Mucosa of gallbladder (tissue), 1 donor: ENCODE measurements at regions not wholly inside any gene's neighbourhood (a gene's known extent, or its start where the extent isn't known, plus 50 kb on each side); places are given as distances from the start of the nearest gene placed in this dataset.
"Not testable (repeated sequence)": the region's sequence is repeated elsewhere in the genome, so short reads cannot be mapped to it uniquely, and the experiment has no call there.

Source experiments
- DNase-seq: peaks from one replicate; pipeline ENCODE4 v3.0.0-alpha.2; 2020; ENCODE audit warnings: low spot score
- donor health status: DM: no; HTN: no; CAD: no.

DNA sequence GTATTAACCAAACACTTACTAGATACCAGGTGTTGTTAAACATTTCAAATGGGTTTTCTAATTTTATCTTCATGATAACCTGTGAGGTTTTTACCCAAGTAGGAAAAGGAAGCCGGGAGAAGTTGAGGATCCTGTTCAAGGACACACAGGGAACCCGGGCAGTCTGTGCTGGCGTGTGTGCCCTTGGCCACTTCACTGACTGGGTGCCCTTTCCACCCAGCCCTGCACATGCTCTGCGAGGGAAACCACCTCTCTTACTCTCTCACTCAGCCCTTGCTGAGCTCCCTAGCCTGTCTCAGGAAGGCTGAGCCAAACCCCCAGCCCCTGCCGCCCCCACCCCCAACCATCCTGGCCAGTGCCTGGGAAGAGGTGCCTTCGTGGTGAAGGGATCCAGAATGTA lies 51.8 kb downstream of the TEX44 start:
- DNase-seq, result no peak

DNA sequence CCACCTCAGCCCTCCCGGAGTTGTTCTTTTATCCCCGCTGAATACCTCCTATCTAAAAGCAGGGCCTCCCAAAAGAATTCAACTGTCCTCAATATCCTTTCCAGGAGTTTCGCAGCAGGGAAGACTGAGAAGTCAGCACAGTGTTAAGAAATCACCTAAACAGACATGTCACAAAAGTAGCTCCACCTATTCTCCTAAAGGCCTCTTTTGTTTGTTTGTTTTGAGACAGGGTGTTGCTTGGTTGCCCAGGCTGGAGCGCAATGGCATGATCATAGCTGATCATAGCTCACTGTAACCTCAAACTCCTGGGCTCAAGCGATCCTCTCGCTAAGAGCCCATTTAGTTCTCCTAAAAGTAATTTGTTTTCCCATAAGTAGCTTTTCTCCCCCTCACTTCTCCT lies 53.8 kb downstream of the TEX44 start:
- DNase-seq, result no peak

DNA sequence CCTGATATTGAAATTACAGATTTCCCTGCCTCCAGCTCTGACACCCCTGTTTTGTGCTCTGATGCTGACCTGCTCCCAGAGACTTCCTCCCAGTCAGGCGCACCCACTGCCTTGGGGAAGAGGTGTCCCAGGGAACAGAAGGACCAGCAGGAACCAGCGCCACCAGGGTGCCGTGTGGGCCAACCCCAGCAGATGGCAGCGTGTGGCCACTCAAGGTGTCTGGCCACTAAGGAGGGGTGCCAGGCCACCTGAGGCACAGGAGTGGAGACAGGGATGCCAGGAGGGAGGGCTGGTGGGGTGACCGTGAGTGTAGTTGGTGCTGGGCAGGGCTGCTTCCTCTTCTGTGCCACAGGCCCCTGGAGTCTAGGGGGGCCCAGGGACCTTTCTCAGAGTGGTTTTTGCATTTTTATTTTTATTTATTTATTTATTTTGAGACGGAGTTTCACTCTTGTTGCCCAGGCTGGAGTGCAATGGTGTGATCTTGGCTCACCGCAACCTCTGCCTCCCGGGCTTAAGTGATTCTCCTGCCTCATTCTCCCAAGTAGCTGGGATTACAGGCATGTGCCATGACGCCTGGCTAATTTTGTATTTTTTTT lies 56.0 kb downstream of the TEX44 start:
- DNase-seq, result peak; percentile 69

DNA sequence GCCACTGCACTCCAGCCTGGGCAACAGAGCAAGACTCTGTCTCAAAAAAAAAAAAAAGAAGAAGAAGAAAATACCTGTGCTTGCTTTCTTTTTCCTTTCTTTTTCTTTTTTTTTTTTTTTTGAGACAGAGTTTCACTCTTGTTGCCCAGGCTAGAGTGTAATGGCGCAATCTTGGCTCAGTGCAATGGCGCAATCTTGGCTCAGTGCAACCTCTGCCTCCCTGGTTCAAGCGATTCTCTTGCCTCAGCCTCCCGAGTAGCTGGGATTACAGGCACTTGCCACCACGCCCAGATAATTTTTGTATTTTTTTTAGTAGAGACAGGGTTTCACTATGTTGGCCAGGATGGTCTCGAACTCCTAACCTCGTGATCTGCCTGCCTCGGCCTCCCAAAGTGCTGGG lies 56.8 kb upstream of the PTMA start:
- DNase-seq, result not testable (repeated sequence)

DNA sequence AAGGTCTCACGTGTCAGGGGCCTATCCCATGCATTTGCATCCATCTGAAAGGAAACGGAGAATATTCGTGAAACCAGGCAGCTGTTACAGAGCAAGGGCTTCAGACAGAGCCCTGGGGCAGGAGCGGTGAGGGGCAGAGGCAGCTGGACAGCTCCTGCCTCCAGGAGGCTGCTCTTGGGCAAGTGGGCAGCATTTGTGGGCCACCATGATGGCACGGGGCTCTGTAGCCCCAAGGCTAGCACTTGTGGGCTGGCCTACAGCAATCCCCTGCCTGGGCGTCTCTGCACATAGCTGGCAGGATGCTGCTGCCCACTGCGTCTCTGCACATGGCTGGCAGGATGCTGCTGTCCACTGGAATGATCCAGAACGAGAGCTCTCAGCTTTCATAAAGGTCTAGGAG lies 52.8 kb upstream of the PTMA start:
- no peak for DNase-seq

DNA sequence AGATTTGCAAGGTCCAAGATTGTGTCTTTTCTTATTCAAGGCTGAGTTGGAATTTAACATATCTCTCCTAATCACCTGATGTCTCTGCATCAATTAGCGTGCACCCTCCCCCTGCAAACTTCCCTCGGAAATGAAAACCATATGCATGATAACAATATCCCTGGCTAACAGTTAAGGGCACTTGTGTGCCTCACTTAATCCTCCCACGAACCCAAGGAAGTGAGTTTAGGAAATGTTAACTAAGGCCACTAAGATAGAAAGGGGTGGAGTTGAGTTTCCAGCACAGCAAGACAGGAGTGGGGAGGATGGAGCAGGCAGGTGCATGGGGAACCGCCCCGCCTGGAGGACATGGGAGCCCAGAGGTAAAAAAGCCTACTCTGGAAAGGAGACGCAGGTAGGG lies 52.4 kb upstream of the PTMA start:
- no peak for DNase-seq
